GM21723 (cell line): ENCODE measurements at regions not wholly inside any gene's neighbourhood (a gene's known extent, or its start where the extent isn't known, plus 50 kb on each side); places are given as distances from the start of the nearest gene placed in this dataset.

Experiments used
- ATAC-seq: cut with Tn5 transposase; IDR thresholded peaks from one replicate; pipeline ENCODE4 v1.9.1; 2021; ENCODE audit warnings: mild to moderate bottlenecking, moderate library complexity; ENCODE audit not compliant: unreplicated experiment

DNA sequence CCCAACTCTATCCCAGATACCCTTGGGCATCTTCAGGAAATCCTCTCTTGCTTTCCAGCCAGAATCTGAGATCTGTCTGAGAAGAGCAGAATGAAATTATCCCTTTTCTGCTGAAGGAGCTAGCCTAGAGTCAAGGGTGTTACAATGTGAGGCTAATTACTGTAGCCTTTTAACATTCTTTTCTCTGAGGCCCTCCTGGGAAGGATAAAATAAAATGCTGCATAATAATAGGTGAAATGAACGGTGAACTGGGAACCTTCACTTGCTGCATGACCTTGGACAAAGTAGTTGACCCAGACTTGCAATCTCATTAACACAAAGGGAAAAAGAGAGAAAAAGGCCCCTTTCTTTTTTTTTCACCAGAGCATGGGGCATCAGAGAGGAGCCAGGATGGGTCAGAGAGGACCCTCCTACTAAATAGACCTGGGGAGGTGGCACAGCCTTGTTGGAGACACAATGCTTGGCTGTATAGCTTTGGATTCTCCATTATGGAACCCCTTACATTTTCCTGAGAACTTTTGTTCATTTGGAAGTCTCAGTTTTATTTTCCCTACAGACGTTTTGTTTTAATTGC is 137.0 kb upstream of the LIPC start:
- no peak for ATAC-seq

DNA sequence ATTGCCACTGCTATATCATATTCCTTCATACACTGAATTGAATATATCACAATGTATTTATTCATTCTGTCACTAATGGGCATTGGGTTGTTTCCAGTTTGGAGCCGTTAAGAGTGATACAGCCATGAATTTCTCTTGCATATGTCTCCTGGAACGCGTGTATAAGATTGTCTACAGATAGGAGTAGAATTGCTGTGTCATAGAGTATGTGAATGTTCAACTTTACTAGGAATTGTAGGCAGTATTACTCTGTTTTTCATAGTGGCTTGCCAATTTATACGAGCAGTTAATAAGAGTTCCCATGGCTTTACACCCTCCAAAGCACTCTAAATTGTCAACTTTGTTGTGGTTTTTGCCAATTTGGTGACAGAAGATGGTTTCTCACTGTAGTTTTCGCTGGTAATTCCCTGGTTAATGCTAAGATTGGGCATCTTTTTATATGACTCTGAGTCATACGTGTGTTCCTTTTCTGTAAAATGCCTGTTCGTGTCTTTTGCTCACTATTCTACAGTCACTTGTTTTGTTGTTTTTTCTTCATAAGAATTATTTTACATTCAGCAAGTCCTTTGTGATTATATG is 136.1 kb upstream of the LIPC start:
- no peak for ATAC-seq

DNA sequence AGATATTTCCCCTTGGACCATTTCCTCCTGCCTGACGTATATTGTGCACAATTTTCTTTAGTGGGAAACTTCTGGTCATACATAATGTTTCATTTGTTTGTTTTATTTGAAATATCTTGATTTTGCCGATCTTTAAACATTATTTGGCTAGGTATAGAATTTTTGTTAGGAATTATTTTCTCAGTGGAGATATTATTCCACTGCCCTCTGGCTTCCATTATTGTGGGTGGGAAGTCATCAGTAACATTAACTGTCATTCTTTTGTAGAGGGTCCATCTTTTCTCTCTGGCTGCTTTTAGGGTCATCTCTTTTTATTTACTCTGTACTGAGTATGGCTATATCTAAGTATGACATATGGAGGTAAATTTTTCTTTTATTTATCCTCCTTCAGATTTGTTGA is 135.5 kb upstream of the LIPC start:
- ATAC-seq, result no peak

- ATAC-seq, result no peak
Measured at GRCh38 chr15:58297639-58298038, 134.2 kb upstream of the LIPC start.

DNA sequence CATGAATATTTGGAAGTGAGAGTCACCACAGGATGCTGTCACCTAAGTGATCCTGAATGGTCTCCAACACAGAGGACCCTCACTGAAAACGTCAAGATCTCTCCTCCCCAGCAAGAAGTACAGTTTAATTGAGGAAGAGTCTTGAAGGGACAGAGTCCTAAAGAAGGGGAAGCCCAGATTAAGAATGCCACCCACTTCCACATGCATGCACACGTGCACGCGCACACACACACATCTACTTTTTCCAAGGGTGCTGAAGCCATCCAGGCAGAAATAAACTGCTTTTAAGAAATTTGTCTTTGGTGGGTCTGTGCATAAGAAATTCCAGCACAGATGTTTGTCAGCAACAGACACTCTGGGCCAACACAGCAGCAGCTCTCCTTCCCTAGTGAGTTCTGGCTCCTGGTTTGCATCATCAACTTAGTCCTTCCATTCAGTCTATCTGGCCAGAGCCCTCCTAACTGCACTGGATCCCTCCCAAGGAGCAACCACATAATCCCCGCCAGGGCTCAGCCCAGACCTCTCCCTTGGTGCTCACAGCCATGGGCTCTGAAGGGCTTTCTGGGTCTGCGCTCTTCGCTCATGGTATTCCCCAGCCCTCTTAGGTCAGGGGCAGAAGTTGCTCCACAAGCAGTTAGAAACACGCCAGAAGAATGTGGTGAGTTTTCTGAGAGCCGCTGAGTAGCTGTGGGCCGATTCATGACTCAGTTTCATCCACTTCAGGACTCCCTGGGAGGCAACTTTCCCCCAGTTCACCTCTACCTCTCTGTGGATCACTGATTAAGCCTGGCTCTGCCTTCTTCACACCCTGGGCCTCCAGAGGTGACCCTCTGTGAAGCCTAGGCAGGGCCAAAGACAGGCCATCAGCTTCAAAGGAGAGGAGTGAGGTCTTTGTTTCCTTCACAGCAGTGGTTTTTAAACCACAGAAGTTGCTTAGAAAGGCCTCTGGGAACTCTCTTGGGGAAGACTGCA is 132.6 kb upstream of the LIPC start:
- ATAC-seq, result no peak

DNA sequence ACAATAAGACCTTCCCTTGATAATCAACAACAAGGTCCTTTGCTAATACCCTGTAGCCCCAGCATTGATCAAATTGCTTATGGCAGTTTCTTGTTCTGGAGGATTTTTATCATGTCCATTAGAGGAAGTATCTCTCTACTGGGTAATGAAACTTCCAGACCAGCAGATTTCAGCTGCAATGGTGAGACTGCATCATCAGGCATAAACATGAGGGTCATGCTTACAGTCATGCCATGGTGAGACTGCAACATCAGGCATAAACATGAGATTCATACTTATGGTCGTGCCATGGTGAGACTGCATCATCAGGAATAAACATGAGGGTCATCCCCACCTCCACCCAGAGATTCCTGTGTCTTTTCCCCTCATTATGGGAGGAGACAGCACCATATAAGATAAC is 129.0 kb upstream of the LIPC start:
- no peak for ATAC-seq

DNA sequence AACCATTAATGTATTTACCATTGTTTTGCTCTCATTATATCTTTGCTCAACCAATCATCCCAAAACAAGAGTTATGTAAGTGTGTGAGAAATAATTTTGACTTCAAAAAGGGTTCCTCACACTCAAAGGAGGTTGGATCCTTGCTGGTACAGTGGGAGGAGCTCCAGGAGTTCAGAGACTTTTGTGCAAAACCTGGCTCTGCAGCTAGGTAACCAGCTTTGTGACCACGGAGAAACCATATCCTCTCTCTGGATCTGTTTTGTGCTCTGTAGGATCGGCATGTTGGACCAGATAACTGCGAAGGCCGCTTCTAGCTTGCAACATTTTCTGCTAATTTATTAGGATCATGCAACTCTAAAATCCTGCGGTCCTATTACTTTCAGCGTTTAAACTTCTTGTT is 128.6 kb upstream of the LIPC start:
- no peak for ATAC-seq

- no peak for ATAC-seq
Measured at GRCh38 chr15:58306591-58307312, 125.0 kb upstream of the LIPC start.

DNA sequence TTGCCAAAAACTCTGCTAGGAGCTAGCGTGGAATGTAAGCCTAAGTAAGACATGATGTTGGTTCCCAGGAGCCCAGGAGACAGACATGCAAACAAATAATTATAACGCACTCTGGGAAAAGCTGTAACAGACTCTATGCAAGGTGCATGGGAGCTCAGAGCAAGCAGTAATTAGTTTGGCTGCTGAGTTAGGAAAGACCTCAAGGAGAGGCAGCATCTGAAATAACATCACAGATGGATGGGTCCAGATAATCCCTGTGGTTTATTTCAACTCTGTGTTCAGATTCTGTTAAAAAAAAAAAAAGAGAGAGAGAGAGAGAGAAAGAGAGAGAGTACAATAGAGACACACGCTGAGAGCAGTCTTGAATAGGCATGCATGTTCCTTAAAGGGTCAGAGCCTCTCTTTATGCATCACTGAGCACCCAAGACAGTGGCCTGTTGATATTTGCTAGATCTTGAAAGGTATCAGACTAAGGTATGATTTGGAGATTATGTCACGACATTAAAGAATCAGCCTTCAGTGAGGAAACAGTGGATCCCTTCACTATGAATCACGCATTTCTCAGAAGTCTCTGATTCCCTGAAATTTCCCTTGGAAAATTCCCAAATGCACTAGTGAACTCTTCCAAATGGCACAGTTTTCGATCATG is 124.4 kb upstream of the LIPC start:
- no peak for ATAC-seq

DNA sequence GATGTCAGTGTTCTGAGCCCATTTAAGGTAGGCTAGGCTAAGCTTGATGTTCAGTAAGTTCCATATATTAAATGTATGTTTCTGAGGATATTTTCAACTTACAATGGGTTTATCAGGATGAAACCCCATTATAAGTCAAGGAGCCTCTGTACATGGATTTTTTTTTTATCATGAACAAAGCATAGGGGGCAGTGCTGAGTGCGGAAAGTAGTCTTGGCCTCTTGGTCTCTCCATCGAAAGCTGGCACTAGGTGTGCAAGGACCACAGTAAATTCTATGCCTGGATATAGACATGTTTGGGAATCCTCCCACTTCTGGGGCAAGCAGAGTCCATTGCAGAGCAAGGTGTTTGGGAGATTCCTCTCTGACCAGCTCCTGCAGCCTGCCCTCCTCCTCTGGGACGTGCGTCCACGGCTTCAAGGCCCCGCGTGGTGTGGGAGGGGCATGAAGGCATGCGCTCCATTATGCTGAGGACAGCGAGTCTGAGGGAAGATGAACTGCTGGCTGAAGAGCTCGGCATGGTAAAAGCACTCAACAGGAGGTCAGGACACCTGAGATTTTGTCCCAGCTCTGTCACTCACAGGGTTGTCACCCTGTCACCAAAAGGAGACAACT is 122.9 kb upstream of the LIPC start:
- no peak for ATAC-seq

DNA sequence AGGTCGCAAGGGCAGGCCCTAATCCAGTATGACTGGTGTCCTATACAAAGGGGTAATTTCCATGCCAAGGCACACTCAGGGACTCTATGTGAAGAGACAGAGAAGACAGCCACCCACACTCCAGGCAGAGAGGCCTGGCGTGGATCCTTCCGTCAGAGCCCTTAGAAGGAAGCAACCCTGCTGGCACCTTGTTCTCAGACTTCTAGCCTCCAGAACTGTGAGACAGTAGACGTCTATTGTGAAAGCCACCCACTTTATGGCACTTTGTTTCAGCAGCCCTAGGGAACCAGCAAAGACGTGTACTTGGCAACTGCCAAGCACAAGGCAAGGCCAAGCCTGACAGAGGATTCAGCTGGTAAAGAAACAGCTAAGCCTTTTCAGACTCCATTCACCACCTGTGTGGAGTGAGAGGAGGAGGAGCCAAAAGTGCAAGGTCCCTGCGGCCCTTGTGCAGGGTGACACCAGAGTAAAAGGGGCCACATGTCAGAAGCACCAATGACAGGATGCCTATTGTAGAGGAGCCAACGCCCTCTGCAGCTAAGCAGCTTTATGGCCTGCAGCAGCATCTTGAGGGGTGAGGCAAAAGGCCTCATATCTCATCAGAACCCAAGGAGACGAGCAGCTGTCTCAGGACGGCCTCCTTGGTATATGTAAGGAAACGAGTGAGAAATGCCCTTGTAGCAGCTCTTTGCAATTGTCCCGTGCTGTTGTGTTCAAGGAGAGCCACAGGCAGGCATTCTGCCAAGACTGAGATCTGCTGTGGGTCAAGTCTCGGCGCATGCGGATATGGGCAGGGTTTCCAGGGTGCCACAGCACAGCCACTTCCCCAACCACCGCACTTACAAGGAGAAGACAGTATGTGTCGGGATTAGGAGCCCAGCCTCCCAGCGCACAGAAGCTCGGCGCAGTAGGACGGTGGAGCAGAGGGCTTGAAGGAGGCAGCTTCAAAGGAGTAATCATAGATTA is 121.5 kb upstream of the LIPC start:
- ATAC-seq, result no peak

- no peak for ATAC-seq
Measured at GRCh38 chr15:58311556-58311955, 120.2 kb upstream of the LIPC start.

GRCh38 chr15:58312031-58312430 is 119.8 kb upstream of the LIPC start:
- no peak for ATAC-seq

GRCh38 chr15:58313304-58313703 is 118.5 kb upstream of the LIPC start:
- ATAC-seq, result no peak

DNA sequence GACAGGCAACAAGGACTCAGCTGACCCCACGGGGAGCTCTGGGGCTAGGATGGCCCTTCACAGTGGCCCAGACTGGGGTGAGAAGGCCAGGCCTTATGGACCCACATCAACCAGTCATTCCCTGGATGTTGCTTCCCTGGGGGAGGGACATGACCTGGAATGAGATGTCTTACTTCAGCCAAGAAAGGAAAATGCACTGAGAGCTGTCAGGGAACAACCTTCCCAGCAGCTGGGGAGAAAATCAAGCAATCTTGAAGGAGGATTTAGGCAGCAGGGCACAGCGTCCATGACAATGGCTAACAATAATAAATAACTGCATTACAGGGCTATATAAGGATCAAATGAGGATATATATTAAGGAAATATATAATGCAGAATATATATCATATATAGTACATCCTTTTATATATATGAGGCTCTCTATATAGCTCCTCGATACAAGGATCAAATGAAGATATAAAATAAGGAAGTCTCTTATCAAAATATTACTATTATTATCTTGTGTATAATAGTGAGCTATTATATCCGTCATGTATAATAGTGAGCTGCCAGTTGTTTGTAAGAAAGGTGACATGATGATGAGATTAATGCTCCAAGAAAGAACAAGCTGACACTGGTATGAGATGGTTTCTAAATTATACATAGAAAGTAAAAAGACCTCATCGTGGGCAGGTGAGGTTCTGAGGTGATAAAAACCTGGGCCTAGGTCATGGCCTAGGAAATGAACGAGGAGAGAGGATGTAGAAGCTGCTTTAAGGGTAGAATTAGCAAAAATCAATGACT is 117.8 kb upstream of the LIPC start:
- no peak for ATAC-seq

GRCh38 chr15:58314593-58315216 is 117.1 kb upstream of the LIPC start:
- ATAC-seq, result no peak

DNA sequence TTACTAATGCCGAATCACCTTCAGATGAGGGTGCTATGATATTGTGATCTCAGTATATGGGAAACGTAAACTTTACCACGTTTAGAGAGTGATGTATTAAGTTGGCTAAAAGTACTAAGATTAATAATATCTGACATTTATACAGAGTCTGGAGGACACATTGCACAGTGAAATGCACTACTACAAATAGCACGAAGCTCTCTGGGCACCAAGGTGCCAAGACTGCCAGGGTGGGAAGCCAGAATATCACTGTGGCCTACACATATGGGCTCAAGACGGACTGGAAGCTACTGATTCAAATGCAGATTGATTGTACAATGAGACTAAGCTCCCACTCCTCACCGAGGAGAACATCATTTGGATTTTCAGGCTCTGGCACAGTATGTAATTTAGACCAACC is 113.3 kb upstream of the LIPC start:
- no peak for ATAC-seq

DNA sequence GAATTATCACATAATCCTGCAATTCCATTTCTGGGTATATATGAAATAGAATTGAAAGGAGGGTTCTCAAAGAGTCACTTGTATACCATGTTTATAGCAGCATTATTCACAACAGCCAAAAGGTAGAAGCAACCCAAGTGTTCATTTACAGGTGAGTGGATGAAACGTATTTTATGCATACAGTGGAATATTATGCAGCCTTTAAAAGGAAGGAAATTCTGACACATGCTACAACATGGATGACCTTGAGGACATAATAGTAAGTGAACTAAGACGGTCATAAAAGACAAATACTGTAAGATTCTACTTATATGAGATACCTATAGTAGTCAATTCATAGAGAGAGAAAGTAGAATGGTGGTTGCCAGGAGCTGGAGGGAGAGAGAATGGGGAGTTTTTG is 110.8 kb upstream of the LIPC start:
- ATAC-seq, result no peak
